NCI-H128 (cell line): ENCODE measurements at regions not wholly inside any gene's neighbourhood (a gene's known extent, or its start where the extent isn't known, plus 50 kb on each side); places are given as distances from the start of the nearest gene placed in this dataset.

Source experiments
- DNase-seq: peaks from one replicate; lab custom pipeline; 2025; ENCODE audit not compliant: unreplicated experiment; lab: John Stamatoyannopoulos, UW

GRCh38 chr1:5575396-5575940, 416.8 kb downstream of the NPHP4 start:
- DNase-seq = no peak

DNA sequence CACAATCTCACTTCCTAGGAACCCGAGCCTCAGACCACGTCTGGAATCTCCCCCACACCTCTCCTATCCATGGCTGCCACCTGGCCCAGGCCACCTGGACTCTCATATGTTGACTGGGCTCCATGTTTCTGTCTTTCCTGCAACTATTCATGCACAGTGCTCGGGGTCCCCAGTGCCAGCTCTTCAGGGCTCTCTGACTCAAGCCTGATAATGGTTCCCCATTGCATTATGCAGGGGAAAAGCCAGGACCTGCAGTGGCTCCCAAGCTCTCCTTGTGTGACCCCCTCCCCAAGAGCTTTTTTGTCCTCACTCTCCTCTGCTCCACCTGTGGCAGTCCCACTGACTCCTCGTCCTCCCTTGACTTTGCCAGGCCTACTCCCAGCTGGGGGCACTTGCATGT, 417.6 kb downstream of the NPHP4 start:
- DNase-seq = no peak

DNA sequence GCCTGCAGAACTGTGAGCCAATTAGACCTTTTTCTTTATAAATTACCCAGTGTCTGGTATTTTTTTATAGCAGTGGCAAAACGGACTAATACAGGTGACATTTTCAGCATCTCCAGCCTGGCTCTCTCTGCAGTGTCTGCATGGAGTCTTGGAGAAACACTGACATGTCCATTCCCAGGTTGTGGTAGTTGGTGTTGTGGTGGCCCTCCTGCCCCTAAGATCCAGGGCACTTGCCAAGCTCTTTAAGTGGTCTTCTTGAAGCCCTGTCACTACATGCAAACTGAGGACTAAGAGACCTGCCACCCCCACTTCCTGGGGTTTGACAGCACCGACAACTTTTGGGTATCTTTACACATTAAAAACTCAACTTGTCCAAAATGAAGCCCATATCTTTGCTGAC, 419.4 kb downstream of the NPHP4 start:
- DNase-seq = no peak

DNA sequence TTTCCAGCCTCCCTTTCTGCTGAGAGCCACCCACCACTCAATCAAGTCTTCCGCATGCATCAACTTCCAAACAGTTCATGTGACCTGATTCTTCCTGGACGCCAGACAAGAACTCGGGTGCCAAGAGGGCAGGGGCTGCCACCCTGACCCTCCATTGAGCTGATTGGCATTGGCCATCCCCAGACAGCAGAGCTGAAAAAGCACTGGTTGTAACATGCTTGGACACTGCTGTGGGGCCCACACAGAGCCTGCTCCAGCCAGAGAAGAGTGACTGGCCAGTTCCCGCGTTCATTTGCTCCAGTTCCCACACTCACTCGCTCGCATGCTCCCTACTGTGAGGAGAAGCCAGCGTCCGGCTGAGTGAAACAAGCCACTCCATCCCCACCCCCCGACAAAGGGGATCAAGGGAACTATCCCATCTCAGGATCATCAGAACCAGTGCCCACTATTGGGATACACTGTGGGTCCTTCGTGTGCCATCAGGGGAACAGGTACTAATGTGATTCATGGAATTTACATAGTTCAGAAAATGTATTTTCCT, 420.3 kb downstream of the NPHP4 start:
- DNase-seq = no peak

DNA sequence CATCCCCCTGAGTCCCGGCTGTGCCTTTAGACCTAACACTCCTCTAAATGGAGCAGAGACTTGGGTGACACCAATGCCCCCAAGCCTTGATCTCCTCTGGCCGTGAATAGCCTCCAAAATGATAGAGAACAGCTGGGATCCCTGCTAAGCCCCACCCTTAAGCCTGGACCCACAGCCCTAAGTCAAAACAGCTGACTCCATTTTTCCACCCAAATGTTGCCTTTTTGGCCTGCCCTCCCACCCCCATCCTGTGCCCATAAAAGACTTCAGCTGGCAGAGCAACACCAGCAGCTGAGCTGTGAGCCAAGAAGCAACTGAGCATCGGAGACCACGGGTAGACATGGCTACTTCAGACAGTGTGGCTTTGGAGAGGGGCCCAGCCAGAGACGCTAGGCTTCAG, 420.8 kb downstream of the NPHP4 start:
- DNase-seq = no peak

DNA sequence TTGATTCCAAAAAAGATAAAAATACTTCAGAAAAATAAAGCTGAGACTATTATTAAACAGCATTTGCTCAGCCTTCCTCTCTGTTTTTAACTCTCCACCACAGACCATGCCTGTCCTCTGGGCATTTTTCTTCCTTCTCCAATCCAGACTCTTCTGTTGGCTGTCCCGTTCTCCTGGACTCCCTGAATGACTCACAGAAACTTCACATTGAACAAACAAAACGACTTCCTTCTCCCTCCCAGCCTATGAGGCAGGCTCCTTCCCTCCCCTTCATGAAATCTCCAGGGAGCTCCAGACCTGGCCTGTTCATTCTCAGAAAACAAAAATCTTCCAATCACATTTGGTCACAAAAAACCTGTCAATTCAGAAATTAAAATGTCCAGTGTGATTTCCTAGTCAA, 421.3 kb downstream of the NPHP4 start:
- no peak for DNase-seq

- no peak for DNase-seq
Measured at GRCh38 chr1:5568321-5568720, 423.9 kb downstream of the NPHP4 start.

GRCh38 chr1:5567839-5568238, 424.4 kb downstream of the NPHP4 start:
- DNase-seq = no peak

DNA sequence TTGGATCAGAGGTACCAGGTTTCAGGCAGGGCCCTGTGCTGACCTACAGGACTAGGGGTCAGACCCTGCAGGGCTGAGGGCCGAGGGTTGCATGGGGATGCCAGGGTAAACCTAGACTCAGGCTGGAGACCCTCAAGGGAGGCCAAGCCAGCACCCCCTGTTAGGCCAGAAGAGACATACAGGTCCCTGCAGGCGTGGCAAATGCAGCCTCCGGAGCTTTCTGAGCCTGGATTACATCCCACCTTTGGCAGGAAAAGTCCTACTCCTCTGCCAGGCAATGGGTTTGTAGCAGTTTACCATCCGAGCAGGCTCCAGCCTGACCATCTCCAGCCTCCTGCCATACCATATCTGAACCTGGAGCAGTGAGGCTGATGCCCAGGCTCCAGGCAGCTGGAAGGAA, 425.3 kb downstream of the NPHP4 start:
- DNase-seq = no peak

DNA sequence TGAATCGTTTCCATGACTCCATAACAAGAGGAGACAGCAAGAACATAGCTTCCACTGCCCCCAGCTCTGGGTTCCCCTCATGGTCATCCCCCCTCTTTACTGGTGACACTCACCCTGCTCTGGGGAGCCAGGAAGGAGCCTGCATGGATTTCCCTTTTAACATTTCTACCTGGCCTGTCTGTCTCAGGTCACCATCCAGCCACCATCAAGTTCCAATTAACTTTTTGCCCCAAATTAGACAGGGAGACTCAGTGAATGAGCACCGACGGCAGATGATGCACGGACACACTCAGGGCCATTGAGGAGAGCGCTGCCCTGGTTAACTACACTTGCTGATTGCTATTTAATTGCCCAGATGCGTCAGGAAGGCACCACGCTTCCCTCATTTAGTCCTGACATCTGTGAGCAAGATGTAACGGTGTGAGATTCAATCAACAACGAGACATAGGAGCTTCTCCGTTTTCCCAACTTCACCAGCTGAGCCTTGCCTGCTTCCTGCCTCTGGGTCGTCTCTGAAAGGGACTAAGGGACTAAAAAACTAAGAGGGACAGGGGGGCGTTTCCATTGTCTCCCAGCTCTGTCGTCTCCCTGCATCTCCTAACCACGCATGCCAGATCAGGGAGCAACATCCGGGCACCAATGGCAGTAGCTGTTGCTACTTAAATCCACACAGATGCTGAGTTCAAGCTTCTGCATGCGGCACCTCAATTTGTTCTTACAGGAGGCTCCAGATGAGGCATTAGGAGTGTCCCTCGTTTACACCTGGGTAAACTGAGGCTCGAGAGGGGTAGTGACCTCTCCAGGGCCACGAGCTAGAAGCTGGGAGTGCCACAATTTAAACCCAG, 426.7 kb downstream of the NPHP4 start:
- no peak for DNase-seq

- no peak for DNase-seq
Measured at GRCh38 chr1:5564578-5565257, 427.5 kb downstream of the NPHP4 start.

GRCh38 chr1:5563861-5564577, 428.2 kb downstream of the NPHP4 start:
- DNase-seq = no peak

DNA sequence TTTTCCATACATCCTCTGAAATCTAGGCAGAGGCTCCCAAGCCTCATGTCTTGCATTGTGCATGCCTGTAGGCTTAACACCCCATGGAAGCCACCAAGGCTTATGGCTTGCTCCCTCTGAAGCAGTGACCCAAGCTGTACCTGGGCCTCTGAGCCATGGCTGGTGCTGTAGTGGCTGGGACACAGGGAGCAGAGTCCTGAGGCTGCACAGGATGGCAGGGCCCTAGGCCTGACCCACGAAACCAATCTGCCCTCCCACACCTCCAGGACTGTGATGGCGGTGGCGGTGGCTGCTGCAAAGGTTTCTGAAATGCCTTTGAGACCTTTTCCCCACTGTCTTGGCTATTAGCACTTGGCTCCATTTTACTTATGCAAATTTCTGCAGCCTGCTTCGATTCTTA, 429.5 kb downstream of the NPHP4 start:
- DNase-seq = no peak

DNA sequence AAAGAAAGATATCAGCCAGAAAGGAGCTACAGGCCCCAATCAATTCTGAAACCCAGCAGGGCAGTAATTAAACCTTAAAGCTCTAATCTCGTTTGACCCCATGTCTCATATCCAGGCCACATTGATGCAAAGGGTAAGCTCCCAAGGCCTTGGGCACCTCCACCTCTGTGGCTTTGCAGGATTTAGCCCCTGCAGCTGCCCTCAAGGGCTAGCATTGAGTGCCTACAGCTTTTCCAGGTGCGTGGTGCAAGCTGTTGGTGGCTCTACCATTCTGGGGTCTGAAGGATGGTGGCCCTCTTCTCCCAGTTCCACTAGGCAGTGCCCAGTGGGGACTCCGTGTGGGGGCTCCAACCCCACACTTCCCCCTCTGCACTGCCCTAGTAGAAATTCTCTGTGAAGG, 429.9 kb downstream of the NPHP4 start:
- no peak for DNase-seq

DNA sequence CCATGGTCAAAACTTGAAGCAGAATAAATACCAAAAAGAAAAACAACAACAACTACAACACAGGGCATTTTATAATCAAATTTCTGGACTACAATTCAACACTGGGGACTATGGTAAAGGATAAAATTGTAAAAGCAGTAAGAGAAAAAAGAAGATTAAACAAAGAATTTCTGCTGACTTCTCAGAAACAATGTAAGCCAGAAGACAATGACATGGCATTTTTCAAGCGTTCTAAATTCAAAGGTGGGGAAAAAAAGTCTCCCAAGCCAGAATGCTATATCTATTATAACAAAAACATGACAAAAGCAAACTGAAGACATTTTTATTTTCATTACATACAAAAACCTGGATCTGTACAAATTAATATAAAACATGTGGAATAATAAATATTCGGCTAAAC, 433.1 kb downstream of the NPHP4 start:
- no peak for DNase-seq

DNA sequence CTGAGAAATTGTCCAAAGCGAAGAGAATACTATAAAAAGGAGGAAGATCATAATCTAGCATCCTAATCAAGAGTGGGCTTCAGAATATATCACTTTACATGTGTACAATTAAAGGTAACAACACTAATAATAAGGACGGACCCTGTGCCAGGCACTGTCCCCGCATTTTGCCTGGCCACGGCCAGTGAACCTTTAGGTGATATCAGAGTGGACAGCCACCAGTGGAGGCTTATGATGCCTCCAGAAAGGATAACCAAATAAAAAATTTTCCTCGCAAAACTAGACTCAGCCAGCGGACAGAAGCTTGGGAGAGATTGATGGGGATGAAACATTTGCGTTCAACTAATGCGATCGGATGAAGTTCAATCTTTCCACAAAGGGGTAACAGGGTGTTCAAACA, 436.4 kb downstream of the NPHP4 start:
- no peak for DNase-seq

- DNase-seq = no peak
Measured at GRCh38 chr1:5554784-5555183, 437.4 kb downstream of the NPHP4 start.

DNA sequence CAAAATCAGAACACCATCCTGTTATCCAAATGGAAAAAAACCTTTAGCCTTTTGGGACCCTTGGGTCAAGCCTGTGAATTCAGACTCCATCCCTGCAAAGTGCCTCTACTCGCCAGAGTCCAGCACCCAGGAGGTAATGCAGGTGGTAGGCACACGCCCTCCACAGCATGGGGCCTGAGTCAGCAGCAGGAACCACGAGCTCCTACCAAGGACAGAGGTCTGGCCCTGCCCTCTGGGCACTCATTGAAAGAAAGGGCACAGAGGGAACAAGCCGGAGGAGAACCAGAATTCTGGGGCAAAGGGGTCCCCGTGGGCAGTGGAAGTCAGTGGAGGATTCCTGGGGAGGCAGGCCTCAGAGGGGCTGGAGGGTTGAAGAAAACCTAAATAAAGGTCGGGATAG, 438.1 kb downstream of the NPHP4 start:
- no peak for DNase-seq

DNA sequence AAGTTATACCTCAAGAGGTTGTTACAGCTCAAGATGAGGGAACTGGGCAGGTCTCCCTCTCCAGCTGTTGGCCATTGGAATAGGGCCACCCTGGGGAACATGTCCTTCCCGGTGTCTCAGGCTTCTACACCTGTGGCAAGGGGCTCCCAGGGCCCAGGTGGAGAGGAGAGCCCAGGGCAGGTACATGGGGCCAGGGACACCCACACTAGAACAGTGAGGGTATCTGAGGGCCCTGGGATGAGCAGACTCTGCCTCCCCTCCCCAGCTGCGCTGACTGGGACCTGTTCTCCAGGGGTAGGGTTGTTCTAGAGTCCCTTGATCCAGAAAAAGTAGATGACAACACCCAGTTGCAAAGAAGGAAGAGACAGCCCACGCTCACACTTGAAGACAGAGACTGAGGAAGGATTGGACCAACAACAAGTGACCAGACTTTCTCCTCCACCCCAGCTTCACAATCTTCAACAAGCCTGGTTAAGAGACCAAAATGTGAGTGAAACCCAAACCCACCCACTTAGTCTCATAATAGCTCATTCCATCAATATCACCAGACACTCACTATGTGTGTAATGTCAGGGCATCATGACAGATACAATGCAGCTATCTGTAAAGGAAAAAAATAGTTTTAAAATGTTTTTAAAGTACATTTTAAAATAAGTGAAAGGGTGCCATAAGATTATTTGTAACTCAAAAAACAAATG, 439.3 kb downstream of the NPHP4 start:
- DNase-seq = no peak

GRCh38 chr1:5551274-5551975, 440.8 kb downstream of the NPHP4 start:
- DNase-seq = peak; percentile 96
